ENCODE measurements at regions not wholly inside any gene's neighbourhood (a gene's known extent, or its start where the extent isn't known, plus 50 kb on each side); places are given as distances from the start of the nearest gene placed in this dataset.

- DNase-seq, result no peak
- Histone ChIP-seq H3K27ac (no peak overlapping the region), H3K27me3 (no peaks in the 10 kb centered on the region), H3K4me3 (no peak overlapping the region), H3K36me3 (no peaks in the 10 kb centered on the region), H3K9me3 (replicated peaks) (no peaks in the 10 kb centered on the region), H3K4me1 (no peaks in the 10 kb centered on the region)
These were observed 309.4 kb upstream of the XYLT1 start for GRCh38 chr16:17780181-17780580.

DNA sequence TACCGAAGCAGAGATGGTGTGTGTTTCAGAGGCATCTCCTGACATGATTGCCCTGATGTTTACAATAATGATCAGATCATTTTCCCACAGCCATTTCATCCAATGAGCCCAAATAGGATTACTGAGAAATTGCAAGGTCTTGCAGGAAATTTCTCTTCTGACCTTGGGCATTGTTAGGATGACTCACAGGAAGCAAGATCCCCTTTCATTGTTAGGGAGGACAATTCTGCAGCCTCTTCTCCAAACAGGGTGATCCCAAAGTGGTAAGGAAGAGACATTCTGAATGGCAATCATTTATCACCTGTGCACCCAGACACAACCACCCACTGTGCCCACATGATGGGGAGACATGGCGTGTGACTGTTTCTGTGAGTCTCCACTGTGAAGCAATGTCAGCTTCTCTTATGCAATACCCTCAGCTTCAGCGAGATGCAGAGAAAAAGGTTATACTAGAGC, 306.7 kb upstream of the XYLT1 start:
- Histone ChIP-seq H3K27ac (no peak overlapping the region), H3K36me3 (no peaks in the 10 kb centered on the region), H3K4me1 (no peaks in the 10 kb centered on the region), H3K27me3 (no peaks in the 10 kb centered on the region), H3K4me3 (no peak overlapping the region), H3K9me3 (replicated peaks) (no peaks in the 10 kb centered on the region)
- DNase-seq, result no peak

GRCh38 chr16:17776888-17777287, 306.1 kb upstream of the XYLT1 start:
- H3K4me3 ChIP-seq, result no peak overlapping the region

GRCh38 chr16:17776465-17776864, 305.7 kb upstream of the XYLT1 start:
- no peaks in the 10 kb centered on the region for H3K9me3 ChIP-seq (replicated peaks)
- no peaks in the 10 kb centered on the region for H3K4me1 ChIP-seq
- no peak for DNase-seq
- no peaks in the 10 kb centered on the region for H3K36me3 ChIP-seq
- no peak overlapping the region for H3K27ac ChIP-seq
- H3K4me3 ChIP-seq, result no peak overlapping the region
- H3K27me3 ChIP-seq, result no peaks in the 10 kb centered on the region

More at GRCh38 chr16:17776888-17777287, 306.1 kb upstream of the XYLT1 start:
- no peak for DNase-seq
- Histone ChIP-seq H3K27me3 (no peaks in the 10 kb centered on the region), H3K27ac (no peak overlapping the region), H3K4me1 (no peaks in the 10 kb centered on the region), H3K9me3 (replicated peaks) (no peaks in the 10 kb centered on the region), H3K36me3 (no peaks in the 10 kb centered on the region)

DNA sequence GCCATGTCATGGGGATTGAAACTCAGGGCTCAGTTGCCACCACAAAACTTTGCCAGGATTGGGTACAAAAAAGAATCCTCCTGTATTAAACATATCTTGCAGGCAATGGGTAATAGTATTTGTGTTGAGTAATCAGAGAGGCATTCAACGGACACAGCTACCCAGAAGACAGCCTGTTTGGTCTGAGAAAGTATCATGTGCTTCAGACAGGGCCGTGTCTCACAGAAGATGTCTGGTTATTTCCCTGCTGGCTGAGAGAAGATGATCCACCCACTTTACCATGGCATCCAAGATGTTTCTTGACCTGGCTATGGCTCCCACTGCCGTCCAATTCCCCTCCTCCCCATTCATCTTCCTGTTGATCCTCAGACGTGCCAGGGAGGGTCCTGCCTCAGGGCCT, 304.3 kb upstream of the XYLT1 start:
- no peaks in the 10 kb centered on the region for H3K9me3 ChIP-seq (replicated peaks)
- no peaks in the 10 kb centered on the region for H3K36me3 ChIP-seq
- DNase-seq, result no peak
- H3K27me3 ChIP-seq, result no peaks in the 10 kb centered on the region
- no peak overlapping the region for H3K4me3 ChIP-seq
- H3K4me1 ChIP-seq, result no peaks in the 10 kb centered on the region
- no peak overlapping the region for H3K27ac ChIP-seq

- H3K36me3 ChIP-seq, result no peaks in the 10 kb centered on the region
- no peaks in the 10 kb centered on the region for H3K9me3 ChIP-seq (replicated peaks)
- no peak overlapping the region for H3K4me3 ChIP-seq
- no peaks in the 10 kb centered on the region for H3K4me1 ChIP-seq
- DNase-seq, result no peak
- H3K27me3 ChIP-seq, result no peaks in the 10 kb centered on the region
- H3K27ac ChIP-seq, result no peak overlapping the region
These were observed 302.9 kb upstream of the XYLT1 start for GRCh38 chr16:17773698-17774101.

GRCh38 chr16:17770104-17770503, 299.3 kb upstream of the XYLT1 start:
- no peak overlapping the region for H3K4me3 ChIP-seq
- DNase-seq, result no peak
- no peaks in the 10 kb centered on the region for H3K27me3 ChIP-seq
- H3K36me3 ChIP-seq, result no peaks in the 10 kb centered on the region
- no peaks in the 10 kb centered on the region for H3K4me1 ChIP-seq
- H3K27ac ChIP-seq, result no peak overlapping the region
- no peaks in the 10 kb centered on the region for H3K9me3 ChIP-seq (replicated peaks)

- no peak for DNase-seq
- Histone ChIP-seq H3K4me3 (no peak overlapping the region), H3K27ac (no peak overlapping the region), H3K27me3 (no peaks in the 10 kb centered on the region), H3K36me3 (no peaks in the 10 kb centered on the region), H3K4me1 (no peaks in the 10 kb centered on the region), H3K9me3 (replicated peaks) (no peaks in the 10 kb centered on the region)
These were observed 298.3 kb upstream of the XYLT1 start for GRCh38 chr16:17769065-17769464.

GRCh38 chr16:17768257-17768656, 297.5 kb upstream of the XYLT1 start:
- Histone ChIP-seq H3K36me3 (no peaks in the 10 kb centered on the region), H3K4me3 (no peak overlapping the region), H3K27ac (no peak overlapping the region), H3K9me3 (replicated peaks) (no peaks in the 10 kb centered on the region), H3K4me1 (no peaks in the 10 kb centered on the region), H3K27me3 (no peaks in the 10 kb centered on the region)
- DNase-seq, result no peak

DNA sequence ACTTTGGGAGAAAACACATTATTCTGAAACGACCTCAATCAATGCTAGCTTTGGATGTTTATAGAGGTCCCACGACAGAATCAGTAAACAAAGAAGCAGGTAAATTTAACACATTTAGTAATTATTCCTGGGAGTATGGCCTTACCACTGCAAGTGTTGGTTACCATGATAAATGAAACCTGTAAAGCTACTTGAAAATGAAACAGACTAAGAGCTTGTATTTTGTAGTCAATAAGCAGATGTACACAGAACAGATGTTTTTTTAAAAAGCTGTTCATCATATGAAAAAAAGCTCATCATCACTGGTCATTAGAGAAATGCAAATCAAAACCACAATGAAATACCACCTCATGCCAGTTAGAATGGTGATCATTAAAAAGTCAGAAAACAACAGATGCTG, 295.3 kb upstream of the XYLT1 start:
- Histone ChIP-seq H3K27ac (no peak overlapping the region), H3K4me1 (no peaks in the 10 kb centered on the region), H3K4me3 (no peak overlapping the region), H3K9me3 (replicated peaks) (no peaks in the 10 kb centered on the region), H3K27me3 (no peaks in the 10 kb centered on the region), H3K36me3 (no peaks in the 10 kb centered on the region)
- DNase-seq, result no peak

DNA sequence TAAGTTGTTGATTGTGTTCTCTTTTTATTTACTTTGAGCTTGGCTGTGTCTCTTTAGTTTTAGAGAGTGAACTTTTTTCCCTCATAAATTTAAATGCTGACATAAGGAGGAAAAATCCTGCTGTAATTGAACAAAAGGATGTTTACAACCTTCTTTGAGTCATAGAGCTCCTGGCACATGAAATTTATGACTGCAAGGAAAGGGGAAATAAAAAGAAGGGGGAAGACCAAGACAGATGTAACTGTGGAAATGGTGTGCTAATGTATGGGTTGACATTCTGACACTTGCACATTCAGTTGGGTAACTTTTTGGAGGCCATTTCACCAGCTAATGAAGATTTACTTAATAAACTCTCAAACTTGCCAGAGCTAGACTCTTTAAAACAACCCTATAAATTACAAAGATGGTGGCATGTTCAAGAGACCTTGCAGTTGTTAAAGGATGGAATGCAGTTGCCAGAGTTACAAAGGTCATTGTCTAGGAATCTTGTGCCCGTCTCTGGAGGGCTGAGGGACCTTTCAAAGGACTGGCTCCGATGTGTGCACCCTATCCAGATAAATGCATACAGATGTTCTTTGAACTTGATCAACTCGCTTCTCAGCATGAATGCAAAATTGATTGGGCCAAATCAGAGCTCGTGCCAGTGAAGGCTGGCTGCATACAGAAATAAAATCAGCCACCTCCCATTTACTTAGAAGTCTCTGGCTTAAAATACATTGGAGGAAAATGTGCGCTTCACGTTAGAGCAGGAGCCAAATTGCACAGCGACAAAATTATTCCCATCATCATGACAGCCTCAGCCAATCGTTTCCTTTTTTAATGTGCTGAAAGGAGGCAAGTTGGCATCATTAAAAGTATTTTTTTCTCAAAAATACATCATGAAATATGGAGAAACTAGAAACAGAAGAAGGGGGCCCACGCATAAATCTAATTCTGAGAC, 289.0 kb upstream of the XYLT1 start:
- no peaks in the 10 kb centered on the region for H3K27me3 ChIP-seq
- no peak overlapping the region for H3K4me3 ChIP-seq
- H3K9me3 ChIP-seq (replicated peaks), result no peaks in the 10 kb centered on the region
- no peak overlapping the region for H3K27ac ChIP-seq
- DNase-seq, result no peak
- no peaks in the 10 kb centered on the region for H3K4me1 ChIP-seq
- H3K36me3 ChIP-seq, result no peaks in the 10 kb centered on the region

GRCh38 chr16:17757808-17758207, 287.0 kb upstream of the XYLT1 start:
- no peak overlapping the region for H3K27ac ChIP-seq
- no peaks in the 10 kb centered on the region for H3K27me3 ChIP-seq
- no peak overlapping the region for H3K4me3 ChIP-seq
- no peaks in the 10 kb centered on the region for H3K36me3 ChIP-seq
- H3K9me3 ChIP-seq (replicated peaks), result no peaks in the 10 kb centered on the region
- DNase-seq, result no peak
- no peaks in the 10 kb centered on the region for H3K4me1 ChIP-seq

DNA sequence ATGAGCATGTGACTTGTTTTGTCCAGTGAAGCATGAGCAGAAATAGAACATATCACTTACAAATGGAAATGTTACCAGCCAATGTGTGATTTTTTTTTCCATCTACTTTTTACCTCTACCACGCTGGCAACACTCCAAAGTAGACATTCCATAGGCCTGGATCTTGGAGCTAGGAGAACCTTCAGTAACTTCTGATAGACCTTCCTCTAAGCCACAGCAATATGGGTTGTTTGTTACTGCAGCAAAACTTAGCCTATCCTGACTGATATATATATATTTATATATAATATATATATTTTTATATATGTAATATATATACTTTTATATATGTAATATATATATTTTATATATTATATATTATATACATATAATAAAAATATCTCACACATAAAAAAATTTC, 284.4 kb upstream of the XYLT1 start:
- Histone ChIP-seq H3K36me3 (no peaks in the 10 kb centered on the region), H3K4me3 (no peak overlapping the region), H3K9me3 (replicated peaks) (no peaks in the 10 kb centered on the region), H3K27ac (no peak overlapping the region), H3K4me1 (no peaks in the 10 kb centered on the region), H3K27me3 (no peaks in the 10 kb centered on the region)
- DNase-seq, result no peak

DNA sequence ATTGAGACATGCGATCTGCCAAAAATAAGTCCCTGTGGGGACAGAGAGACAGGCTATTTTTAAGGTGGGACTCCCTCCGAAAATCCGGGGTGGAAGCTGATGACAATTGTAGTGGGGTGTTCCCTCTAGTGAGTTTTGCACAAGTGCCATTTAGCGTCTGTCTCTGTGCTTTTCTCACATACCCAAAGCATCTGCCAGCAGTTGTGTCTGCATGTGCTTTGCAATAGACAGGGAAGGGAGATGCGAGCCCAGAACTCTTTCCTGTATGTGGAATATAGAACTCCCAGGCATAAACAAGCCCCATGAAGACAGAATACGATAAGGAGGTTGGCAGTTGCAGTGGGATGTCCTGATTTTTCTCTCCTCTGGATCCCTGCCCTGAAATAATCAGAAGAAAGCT, 282.7 kb upstream of the XYLT1 start:
- H3K4me3 ChIP-seq, result no peak overlapping the region
- H3K9me3 ChIP-seq (replicated peaks), result 0 out of 2 replicates have a peak, but pooled peaks cover 2% of the 10 kb centered on the region
- H3K27me3 ChIP-seq, result no peaks in the 10 kb centered on the region
- H3K36me3 ChIP-seq, result no peaks in the 10 kb centered on the region
- H3K27ac ChIP-seq, result no peak overlapping the region
- H3K4me1 ChIP-seq, result no peaks in the 10 kb centered on the region
- DNase-seq, result no peak

DNA sequence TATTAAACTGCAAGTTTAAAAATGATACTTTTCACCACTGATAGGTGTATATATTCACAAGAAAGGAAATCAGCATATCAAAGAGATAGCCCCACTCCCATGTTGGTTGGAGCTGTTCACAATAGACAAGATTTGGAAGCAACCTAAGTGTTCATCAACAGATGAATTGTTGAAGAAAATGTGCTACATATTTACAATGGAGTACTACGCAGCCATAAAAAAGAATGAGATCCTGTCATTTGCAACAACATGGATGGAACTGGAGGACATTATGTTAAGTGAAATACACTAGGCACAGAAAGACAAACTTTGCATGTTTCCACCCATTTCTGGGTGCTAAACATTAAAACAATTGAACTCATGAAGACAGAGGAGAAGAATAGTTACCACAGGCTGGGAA, 278.9 kb upstream of the XYLT1 start:
- no peak overlapping the region for H3K27ac ChIP-seq
- H3K27me3 ChIP-seq, result no peaks in the 10 kb centered on the region

More for the DNA sequence above, 278.9 kb upstream of the XYLT1 start:
- Histone ChIP-seq H3K36me3 (no peaks in the 10 kb centered on the region), H3K9me3 (replicated peaks) (0 out of 2 replicates have a peak, but pooled peaks cover 2% of the 10 kb centered on the region), H3K4me3 (no peak overlapping the region), H3K4me1 (no peaks in the 10 kb centered on the region)
- no peak for DNase-seq
